ENCODE measurements at regions not wholly inside any gene's neighbourhood (a gene's known extent, or its start where the extent isn't known, plus 50 kb on each side); places are given as distances from the start of the nearest gene placed in this dataset.

DNA sequence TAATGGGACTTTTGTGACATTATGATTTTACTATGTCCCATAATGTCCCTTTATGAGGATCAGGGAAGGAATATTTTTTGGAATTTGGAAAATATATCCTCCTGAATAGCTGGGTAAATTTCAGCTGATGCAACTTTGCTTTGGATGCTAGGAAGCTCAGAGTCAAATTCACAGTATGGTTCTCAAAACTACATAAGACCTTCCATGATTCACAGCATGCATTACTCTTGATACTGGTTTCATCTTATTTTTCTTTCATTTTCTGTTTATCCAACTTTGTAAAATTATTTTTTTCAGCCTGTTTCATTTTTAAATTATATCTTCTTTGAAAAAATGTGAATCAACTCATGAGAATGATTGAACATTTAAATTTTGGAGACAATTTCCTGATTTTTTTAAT lies 160.2 kb downstream of the ATP6V1G3 start:
- H3K4me1 ChIP-seq, result no peaks in the 10 kb centered on the region
- no peaks in the 10 kb centered on the region for H3K27me3 ChIP-seq
- no peaks in the 10 kb centered on the region for H3K36me3 ChIP-seq
- no peaks in the 10 kb centered on the region for H3K9me3 ChIP-seq (replicated peaks)
- no peak overlapping the region for H3K27ac ChIP-seq
- no peak overlapping the region for H3K4me3 ChIP-seq
- DNase-seq, result no peak

DNA sequence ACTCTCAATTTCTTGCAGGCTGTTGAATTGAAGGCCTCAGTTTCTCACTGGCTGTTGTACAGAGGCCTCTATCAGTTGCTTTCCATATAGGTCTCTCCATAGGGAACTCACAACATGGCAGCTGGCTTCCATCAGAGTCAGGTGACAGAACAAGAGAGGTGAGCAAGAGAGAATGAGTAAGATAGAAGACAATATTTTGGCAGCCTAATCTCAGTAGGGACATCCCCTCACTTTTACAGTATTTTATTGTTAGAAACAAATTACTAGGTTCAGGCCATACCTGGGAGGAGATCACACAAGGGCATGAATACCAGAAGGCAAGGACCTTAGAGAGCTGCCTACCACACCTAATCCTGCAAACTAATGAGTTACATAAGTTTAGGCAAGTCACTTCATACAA lies 162.8 kb downstream of the ATP6V1G3 start:
- Histone ChIP-seq H3K27ac (no peak overlapping the region), H3K36me3 (no peaks in the 10 kb centered on the region), H3K4me3 (no peak overlapping the region), H3K27me3 (no peaks in the 10 kb centered on the region), H3K9me3 (replicated peaks) (no peaks in the 10 kb centered on the region), H3K4me1 (no peaks in the 10 kb centered on the region)
- DNase-seq, result no peak

DNA sequence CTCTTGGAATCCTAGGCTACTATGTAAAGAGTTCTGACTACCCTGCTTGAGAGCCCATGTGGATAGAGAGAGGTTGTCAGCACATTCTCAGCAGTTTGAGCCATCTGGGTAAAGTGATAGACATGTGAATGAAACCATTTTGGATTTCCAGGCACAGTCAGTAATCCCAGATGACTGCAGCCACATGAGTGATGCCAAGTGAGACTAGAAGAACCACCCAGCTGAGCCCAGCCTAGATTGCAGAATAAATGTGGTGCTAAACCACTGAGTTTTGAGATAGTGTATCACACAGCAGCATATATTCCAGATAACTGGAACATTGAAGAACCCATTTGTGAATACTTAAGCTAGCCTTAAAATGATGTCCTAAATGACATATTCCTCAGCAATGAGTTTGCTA lies 166.2 kb downstream of the ATP6V1G3 start:
- no peak overlapping the region for H3K4me3 ChIP-seq

DNA sequence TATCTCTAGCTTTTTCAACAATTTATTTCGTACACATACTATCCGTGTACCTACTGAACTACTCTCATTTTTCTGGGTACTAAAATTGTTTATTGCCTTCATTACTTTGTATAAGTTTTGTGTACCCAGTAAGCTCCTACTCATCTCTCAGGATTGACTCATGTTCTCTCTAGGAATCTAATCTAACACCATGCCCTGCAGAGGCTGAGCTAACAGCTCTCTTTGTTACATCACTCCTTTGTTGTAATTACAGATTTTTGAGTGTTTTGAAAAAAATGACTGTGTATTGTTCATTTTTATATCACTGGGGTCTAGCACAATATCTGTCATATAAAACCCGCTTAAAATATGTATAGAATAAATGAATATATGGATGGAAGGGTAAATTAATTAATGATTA lies 167.1 kb downstream of the ATP6V1G3 start:
- Histone ChIP-seq H3K27ac (no peak overlapping the region), H3K36me3 (no peaks in the 10 kb centered on the region), H3K9me3 (replicated peaks) (no peaks in the 10 kb centered on the region), H3K4me1 (no peaks in the 10 kb centered on the region), H3K27me3 (no peaks in the 10 kb centered on the region), H3K4me3 (no peak overlapping the region)
- no peak for DNase-seq

More for the DNA sequence above, 166.2 kb downstream of the ATP6V1G3 start:
- DNase-seq, result no peak
- Histone ChIP-seq H3K9me3 (replicated peaks) (no peaks in the 10 kb centered on the region), H3K27me3 (no peaks in the 10 kb centered on the region), H3K27ac (no peak overlapping the region), H3K36me3 (no peaks in the 10 kb centered on the region), H3K4me1 (no peaks in the 10 kb centered on the region)
